Upper lobe of left lung (tissue), 4 donors: ENCODE measurements at regions not wholly inside any gene's neighbourhood (a gene's known extent, or its start where the extent isn't known, plus 50 kb on each side); places are given as distances from the start of the nearest gene placed in this dataset.

ENCODE experiments used
- POLR2A ChIP-seq, 4 donors: fragments of 450-650 bp; IDR thresholded peaks; one replicate each; pipeline ENCODE4 v1.5.1; 2016 to 2017; ENCODE audit warnings: antibody characterized with exemption in 4 of 4, mild to moderate bottlenecking in 2 of 4
- TF ChIP-seq, protein P1 (sequence below), 6 experiments: fragments of 450-650 bp in 4 of 6; fragments of 200-600 bp in 2 of 6; sonication (generic) in 2 of 6; IDR thresholded peaks; one replicate each; pipeline ENCODE4 v1.5.1; 2016 to 2019; ENCODE audit warnings: antibody characterized with exemption in 6 of 6

DNA sequence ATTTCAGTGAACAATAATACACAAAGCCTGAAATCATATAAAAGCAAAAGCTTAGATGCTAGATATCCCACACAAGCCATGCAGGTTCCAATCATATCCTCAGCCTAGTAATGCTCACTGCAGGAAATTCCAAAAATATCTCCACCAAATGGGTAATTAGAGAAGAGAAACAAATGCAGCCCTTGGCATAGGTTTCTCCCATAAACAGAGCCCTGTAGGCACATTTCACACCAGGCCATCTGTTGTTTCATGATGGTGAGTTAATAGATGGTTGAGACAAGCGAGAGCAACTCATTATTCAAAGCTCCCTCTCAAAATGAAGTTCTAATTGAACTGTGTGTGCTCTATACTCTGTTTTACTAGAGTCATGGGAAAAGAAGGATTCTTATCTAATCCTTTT lies 154.6 kb upstream of the TRPC6 start:
- TF ChIP-seq, protein P1, sequence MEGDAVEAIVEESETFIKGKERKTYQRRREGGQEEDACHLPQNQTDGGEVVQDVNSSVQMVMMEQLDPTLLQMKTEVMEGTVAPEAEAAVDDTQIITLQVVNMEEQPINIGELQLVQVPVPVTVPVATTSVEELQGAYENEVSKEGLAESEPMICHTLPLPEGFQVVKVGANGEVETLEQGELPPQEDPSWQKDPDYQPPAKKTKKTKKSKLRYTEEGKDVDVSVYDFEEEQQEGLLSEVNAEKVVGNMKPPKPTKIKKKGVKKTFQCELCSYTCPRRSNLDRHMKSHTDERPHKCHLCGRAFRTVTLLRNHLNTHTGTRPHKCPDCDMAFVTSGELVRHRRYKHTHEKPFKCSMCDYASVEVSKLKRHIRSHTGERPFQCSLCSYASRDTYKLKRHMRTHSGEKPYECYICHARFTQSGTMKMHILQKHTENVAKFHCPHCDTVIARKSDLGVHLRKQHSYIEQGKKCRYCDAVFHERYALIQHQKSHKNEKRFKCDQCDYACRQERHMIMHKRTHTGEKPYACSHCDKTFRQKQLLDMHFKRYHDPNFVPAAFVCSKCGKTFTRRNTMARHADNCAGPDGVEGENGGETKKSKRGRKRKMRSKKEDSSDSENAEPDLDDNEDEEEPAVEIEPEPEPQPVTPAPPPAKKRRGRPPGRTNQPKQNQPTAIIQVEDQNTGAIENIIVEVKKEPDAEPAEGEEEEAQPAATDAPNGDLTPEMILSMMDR (IDR thresholded peaks at IDR 0.05): no peak
- TF ChIP-seq POLR2A (IDR thresholded peaks at IDR 0.05): no peak
